ENCODE measurements at regions not wholly inside any gene's neighbourhood (a gene's known extent, or its start where the extent isn't known, plus 50 kb on each side); places are given as distances from the start of the nearest gene placed in this dataset.
"Not testable (repeated sequence)": the region's sequence is repeated elsewhere in the genome, so short reads cannot be mapped to it uniquely, and the experiment has no call there.

DNA sequence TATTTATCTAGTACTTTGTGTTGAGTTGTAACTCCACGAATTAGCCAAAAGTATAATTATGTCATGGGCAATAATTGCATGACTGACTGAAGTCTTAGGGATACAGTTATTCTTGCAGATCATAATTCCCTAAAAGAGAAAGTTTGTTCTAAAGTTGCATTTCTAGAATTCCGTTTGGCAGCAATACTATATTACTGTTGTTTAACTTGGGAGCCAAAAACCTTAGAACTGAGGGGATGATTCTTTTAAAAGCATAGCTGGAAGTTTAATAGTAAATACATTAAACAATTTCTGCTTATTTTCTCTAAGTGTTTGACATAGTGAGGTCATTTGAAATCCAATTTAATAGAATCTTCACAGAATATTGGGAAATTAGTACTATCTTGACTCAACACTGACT is 356.4 kb upstream of the ADAMTS5 start:
- no peak for DNase-seq (ENCODE audit: low spot score)
- POLR2A ChIA-PET (ENCODE audit: low non-redundant PET): no interaction called here
- TF ChIP-seq, protein P1, sequence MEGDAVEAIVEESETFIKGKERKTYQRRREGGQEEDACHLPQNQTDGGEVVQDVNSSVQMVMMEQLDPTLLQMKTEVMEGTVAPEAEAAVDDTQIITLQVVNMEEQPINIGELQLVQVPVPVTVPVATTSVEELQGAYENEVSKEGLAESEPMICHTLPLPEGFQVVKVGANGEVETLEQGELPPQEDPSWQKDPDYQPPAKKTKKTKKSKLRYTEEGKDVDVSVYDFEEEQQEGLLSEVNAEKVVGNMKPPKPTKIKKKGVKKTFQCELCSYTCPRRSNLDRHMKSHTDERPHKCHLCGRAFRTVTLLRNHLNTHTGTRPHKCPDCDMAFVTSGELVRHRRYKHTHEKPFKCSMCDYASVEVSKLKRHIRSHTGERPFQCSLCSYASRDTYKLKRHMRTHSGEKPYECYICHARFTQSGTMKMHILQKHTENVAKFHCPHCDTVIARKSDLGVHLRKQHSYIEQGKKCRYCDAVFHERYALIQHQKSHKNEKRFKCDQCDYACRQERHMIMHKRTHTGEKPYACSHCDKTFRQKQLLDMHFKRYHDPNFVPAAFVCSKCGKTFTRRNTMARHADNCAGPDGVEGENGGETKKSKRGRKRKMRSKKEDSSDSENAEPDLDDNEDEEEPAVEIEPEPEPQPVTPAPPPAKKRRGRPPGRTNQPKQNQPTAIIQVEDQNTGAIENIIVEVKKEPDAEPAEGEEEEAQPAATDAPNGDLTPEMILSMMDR (conservative IDR thresholded peaks at IDR 0.05; ENCODE audit: low read depth): no peak
- CTCF ChIA-PET: no interaction called here
- H3K27ac ChIP-seq: no peak overlapping the region

DNA sequence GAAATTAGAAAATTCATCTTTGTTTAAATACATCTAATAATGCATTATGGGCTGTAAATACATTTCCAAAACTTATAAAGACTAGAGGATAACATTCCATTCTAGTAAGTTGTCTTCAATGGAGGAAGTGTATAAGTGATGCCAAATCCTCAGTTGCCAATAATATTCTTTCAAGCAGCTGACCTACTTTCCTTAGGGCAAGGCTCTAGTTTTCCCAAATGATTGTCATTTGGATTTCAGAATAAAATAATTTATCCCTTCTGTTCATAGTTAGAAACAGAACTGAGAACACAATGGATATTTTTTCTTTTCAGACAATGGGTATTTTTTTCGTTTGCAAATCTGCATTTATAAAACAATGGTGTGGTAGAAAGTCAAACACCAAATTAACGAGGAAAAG is 354.9 kb upstream of the ADAMTS5 start:
- ChIA-PET POLR2A (ENCODE audit: low non-redundant PET) (no interaction called here), CTCF (no interaction called here)
- TF ChIP-seq, protein P1 (conservative IDR thresholded peaks at IDR 0.05; ENCODE audit: low read depth): no peak
- no peak for DNase-seq (ENCODE audit: low spot score)
- no peak overlapping the region for H3K27ac ChIP-seq

DNA sequence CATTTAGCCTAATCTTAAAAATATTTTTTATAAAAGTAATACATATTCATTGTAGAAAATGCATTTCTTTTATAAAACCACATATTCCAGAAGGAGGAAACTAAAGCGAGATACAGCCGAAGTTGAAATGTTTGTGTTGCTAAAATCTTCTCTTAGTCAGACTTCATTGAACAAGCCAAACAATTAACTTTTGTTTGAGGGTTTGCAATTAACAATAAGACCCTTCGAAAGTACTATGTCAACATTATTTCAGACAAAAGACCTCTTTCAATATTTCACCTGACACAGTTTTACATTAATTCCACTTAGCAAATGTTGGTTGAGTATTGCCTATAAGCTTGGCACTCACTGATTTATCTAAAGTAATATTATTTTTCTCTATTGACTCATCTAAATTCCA is 354.0 kb upstream of the ADAMTS5 start:
- POLR2A ChIA-PET (ENCODE audit: low non-redundant PET): no interaction called here
- no peak for DNase-seq (ENCODE audit: low spot score)
- CTCF ChIA-PET: interaction anchor here (0.6 kb wide), 1 partner anchor 242 kb away, joined by 4 read pairs; no protein-coding TSS in a partner anchor
- TF ChIP-seq, protein P1 (conservative IDR thresholded peaks at IDR 0.05; ENCODE audit: low read depth): no peak
- no peak overlapping the region for H3K27ac ChIP-seq

DNA sequence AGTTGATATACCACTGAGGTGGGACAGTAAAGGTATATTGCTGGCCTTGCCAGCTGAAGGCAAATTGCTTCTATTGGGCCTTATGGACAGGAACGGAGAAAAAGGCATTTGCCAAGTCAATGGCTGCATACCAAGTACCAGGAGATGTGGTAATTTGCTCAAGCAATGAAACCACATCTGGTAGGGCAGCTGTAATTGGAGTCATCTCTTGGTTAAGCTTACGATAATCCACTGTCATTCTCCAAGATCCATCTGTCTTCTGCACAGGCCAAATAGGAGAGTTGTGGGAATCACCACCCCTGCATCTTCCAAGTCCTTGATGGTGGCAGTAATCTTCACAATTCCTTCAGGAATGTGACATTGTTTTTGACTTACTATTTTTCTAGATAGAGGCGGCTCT is 350.7 kb upstream of the ADAMTS5 start:
- H3K27ac ChIP-seq; DNase-seq (ENCODE audit: low spot score); POLR2A ChIA-PET (ENCODE audit: low non-redundant PET): not testable (repeated sequence)
- CTCF ChIA-PET: interaction anchor here (0.7 kb wide), 1 partner anchor 77 kb away, joined by 6 read pairs; no protein-coding TSS in a partner anchor

DNA sequence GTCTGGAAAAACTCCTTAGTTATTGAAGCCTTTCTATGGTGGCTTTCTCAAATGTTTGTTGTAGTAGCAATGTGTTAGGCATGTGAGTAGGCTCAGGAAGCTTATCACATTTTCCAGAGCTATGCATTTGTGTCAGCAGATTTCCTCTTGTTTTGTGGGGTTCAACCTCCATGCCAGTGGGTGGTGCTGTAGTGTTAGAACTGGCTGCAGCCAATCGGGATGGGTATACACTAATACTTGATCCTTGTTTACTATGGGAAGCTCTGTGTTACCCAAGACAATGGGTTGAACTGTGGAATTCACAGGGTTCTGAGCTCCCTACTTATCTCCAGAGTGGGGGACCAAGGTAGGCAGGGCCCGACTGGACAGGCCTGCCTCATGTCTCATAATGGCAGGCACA is 348.5 kb upstream of the ADAMTS5 start:
- POLR2A ChIA-PET (ENCODE audit: low non-redundant PET): no interaction called here

DNA sequence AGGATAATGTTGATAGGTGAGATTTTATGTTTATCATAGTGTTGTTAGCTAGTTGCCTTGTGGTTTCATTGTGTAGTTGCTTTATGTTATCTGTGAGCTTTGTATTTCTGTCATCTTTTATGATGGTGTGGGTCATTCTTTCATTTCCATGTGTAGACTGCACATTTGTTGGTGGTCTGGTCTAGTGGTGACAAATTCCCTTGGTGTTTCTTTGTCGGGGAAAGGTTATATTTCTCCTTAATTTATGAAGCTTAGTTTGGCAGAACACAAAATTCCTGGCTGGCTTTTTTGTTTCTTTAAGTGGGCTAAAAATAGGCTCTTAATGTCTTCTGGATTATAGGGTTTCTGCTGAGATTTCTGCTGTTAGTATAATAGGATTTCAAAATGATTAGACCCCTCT is 347.2 kb upstream of the ADAMTS5 start:
- ChIA-PET POLR2A (ENCODE audit: low non-redundant PET) (no interaction called here), CTCF (no interaction called here)
- H3K27ac ChIP-seq: no peak overlapping the region
- TF ChIP-seq, protein P1 (conservative IDR thresholded peaks at IDR 0.05; ENCODE audit: low read depth): no peak
- no peak for DNase-seq (ENCODE audit: low spot score)

More for the DNA sequence above, 348.5 kb upstream of the ADAMTS5 start:
- CTCF ChIA-PET: no interaction called here
- DNase-seq (ENCODE audit: low spot score): no peak
- H3K27ac ChIP-seq: no peak overlapping the region
- TF ChIP-seq, protein P1 (conservative IDR thresholded peaks at IDR 0.05; ENCODE audit: low read depth): no peak

GRCh38 chr21:27306791-27307775 is 340.2 kb upstream of the ADAMTS5 start:
- CTCF ChIA-PET: no interaction called here
- DNase-seq (ENCODE audit: low spot score): no peak
- POLR2A ChIA-PET (ENCODE audit: low non-redundant PET): no interaction called here
- H3K27ac ChIP-seq: no peak overlapping the region
- TF ChIP-seq, protein P1 (conservative IDR thresholded peaks at IDR 0.05; ENCODE audit: low read depth): no peak

All from RWPE1 (cell line).